Keratinocyte (primary cell): ENCODE measurements at regions not wholly inside any gene's neighbourhood (a gene's known extent, or its start where the extent isn't known, plus 50 kb on each side); places are given as distances from the start of the nearest gene placed in this dataset.

Experiments used
- DNase-seq: peaks from one replicate; pipeline ENCODE4 v3.0.0-alpha.2; 2011; ENCODE audit warnings: low read depth, missing footprints, low spot score
- FAIRE-seq: peaks from 2 replicates; lab custom pipeline; 2011; peaks lifted over from hg19 to GRCh38; lab: Jason Lieb, UNC
- H2AFZ ChIP-seq: 2 replicates; pipeline ENCODE4 v1.6.0; 2012; ENCODE audit warnings: low read length, control low read depth, inconsistent platforms; ENCODE audit not compliant: control insufficient read depth
- H3K27ac ChIP-seq: 2 replicates; pipeline ENCODE4 v1.5.1; 2011; ENCODE audit warnings: low read length; ENCODE audit not compliant: control insufficient read depth, insufficient read depth
- H3K27me3 ChIP-seq: 3 replicates; pipeline ENCODE4 v1.6.0; 2011; ENCODE audit warnings: low read length; ENCODE audit not compliant: control insufficient read depth, insufficient read depth; ENCODE audit errors: extremely low read depth
- H3K36me3 ChIP-seq, 2 experiments: 2 replicates in 1 of 2; 3 replicates in 1 of 2; pipeline ENCODE4 v1.5.1; 2011; ENCODE audit warnings: low read length in 2 of 2, mild to moderate bottlenecking in 1 of 2; ENCODE audit not compliant: control insufficient read depth in 2 of 2, insufficient read depth in 2 of 2; ENCODE audit errors: extremely low read depth in 1 of 2
- H3K4me1 ChIP-seq: 3 replicates; pipeline ENCODE4 v1.5.1; 2011; ENCODE audit warnings: low read length; ENCODE audit not compliant: control insufficient read depth, insufficient read depth; ENCODE audit errors: extremely low read depth
- H3K4me2 ChIP-seq: 3 replicates; pipeline ENCODE4 v1.6.0; 2011; ENCODE audit warnings: low read depth, low read length; ENCODE audit not compliant: control insufficient read depth, insufficient read depth; ENCODE audit errors: extremely low read depth
- H3K4me3 ChIP-seq, 3 experiments: fragments of 200-600 bp in 1 of 3; sonication (generic) in 1 of 3; 2 replicates in 2 of 3; 3 replicates in 1 of 3; pipeline ENCODE4 v1.5.1; 2011 to 2016; ENCODE audit warnings: low read length in 3 of 3, mild to moderate bottlenecking in 3 of 3, control low read depth in 2 of 3, inconsistent platforms in 1 of 3, low read depth in 1 of 3, mixed read lengths in 1 of 3, mixed run types in 1 of 3, moderate library complexity in 1 of 3; ENCODE audit not compliant: control insufficient read depth in 2 of 3, insufficient read depth in 2 of 3; ENCODE audit errors: extremely low read depth in 1 of 3
- H3K79me2 ChIP-seq: 2 replicates; pipeline ENCODE4 v1.6.0; 2012; ENCODE audit warnings: low read length; ENCODE audit not compliant: control insufficient read depth, insufficient read depth
- H3K9ac ChIP-seq: 3 replicates; pipeline ENCODE4 v1.6.0; 2011; ENCODE audit warnings: low read length; ENCODE audit not compliant: control insufficient read depth, insufficient read depth; ENCODE audit errors: extremely low read depth
- H3K9me1 ChIP-seq: 3 replicates; pipeline ENCODE4 v1.6.0; 2011; ENCODE audit warnings: low read length; ENCODE audit not compliant: control insufficient read depth, insufficient read depth; ENCODE audit errors: extremely low read depth
- H3K9me3 ChIP-seq: 2 replicates; pipeline ENCODE4 v1.5.1; 2012; ENCODE audit warnings: low read depth, low read length; ENCODE audit not compliant: control insufficient read depth
- H4K20me1 ChIP-seq: 3 replicates; pipeline ENCODE4 v1.6.0; 2011; ENCODE audit warnings: low read length; ENCODE audit not compliant: control insufficient read depth, insufficient read depth; ENCODE audit errors: extremely low read depth
- EZH2 ChIP-seq: IDR thresholded peaks from one replicate; pipeline ENCODE4 v1.6.1; 2012; ENCODE audit warnings: inconsistent platforms, mild to moderate bottlenecking, low read length, moderate library complexity
- dilution Hi-C: fragments of 300-500 bp; cut with MboI; formaldehyde crosslinking; loops from one replicate; pipeline ENCODE4 v1.7.0; 2020; ENCODE audit warnings: low sequenced_read_pairs; ENCODE audit not compliant: extremely low pct_ligation_motif_present
- TF ChIP-seq, protein P1 (sequence below), 3 experiments: IDR thresholded peaks in 1 of 3; conservative IDR thresholded peaks in 1 of 3; optimal IDR thresholded peaks in 1 of 3; 2 replicates in 2 of 3; 3 replicates in 1 of 3; pipeline versions ENCODE3 to v1.5.1; 2011; ENCODE audit warnings: low read length in 3 of 3, mild to moderate bottlenecking in 3 of 3, moderate library complexity in 2 of 3, control low read depth in 1 of 3, inconsistent platforms in 1 of 3; ENCODE audit not compliant: insufficient read depth in 2 of 3; ENCODE audit errors: extremely low read depth in 1 of 3

DNA sequence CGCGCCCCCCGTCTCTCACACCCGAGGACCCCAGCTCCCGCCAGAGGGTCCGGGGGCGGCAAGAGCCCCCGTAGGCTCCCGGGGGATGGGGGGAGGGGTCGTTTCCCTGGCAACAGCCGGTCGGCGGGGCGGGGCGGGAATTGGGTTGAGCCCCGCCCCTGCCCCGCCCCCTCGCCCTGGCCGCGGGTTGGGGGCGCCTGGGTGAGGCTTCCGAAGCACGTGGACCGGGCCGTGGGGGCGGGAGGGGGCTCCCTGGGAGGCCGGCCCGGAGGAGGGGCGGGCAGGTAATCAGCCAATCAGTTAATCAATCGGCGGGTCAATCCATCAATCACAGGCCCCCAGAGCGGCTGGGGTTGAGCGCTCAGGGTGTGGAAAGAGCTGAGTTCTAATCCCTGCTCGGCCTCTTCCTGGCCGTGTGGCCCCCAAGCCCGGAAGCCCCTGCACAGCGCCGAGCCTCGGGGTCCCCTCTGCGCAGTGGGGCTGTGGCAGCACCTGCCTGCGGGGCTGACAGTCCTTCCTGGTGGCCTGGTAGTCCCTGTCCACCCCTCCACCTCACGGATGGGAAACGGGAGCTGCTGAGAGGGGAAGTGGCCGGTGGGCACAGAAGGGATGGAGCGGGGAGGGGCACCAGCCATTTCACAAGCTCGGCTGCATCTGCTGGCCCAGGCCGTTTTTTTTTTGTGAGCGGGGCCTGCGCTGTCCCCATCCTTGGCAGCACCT lies 174.2 kb upstream of the IER5L start:
- no peaks in the 10 kb centered on the region for H3K27me3 ChIP-seq
- H3K9me3 ChIP-seq = peaks cover 2% of the 10 kb centered on the region
- no peaks in the 10 kb centered on the region for H4K20me1 ChIP-seq
- FAIRE-seq = no peak
- no peaks in the 10 kb centered on the region for H3K4me1 ChIP-seq
- peak overlapping the region; percentile 60 for H3K4me2 ChIP-seq
- no peaks in the 10 kb centered on the region for H3K9me1 ChIP-seq
- no peaks in the 10 kb centered on the region for H3K79me2 ChIP-seq
- dilution Hi-C loops = no loop called here
- TF ChIP-seq, protein P1, sequence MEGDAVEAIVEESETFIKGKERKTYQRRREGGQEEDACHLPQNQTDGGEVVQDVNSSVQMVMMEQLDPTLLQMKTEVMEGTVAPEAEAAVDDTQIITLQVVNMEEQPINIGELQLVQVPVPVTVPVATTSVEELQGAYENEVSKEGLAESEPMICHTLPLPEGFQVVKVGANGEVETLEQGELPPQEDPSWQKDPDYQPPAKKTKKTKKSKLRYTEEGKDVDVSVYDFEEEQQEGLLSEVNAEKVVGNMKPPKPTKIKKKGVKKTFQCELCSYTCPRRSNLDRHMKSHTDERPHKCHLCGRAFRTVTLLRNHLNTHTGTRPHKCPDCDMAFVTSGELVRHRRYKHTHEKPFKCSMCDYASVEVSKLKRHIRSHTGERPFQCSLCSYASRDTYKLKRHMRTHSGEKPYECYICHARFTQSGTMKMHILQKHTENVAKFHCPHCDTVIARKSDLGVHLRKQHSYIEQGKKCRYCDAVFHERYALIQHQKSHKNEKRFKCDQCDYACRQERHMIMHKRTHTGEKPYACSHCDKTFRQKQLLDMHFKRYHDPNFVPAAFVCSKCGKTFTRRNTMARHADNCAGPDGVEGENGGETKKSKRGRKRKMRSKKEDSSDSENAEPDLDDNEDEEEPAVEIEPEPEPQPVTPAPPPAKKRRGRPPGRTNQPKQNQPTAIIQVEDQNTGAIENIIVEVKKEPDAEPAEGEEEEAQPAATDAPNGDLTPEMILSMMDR (optimal IDR thresholded peaks at IDR 0.05 in 1 of 3, IDR thresholded peaks at IDR 0.05 in 1 of 3, conservative IDR thresholded peaks at IDR 0.05 in 1 of 3; ENCODE audit: extremely low read depth in 1 of 3, insufficient read depth in 2 of 3, low read length in 3 of 3) = no peak
- TF ChIP-seq EZH2 = no peak
- no peak overlapping the region for H3K27ac ChIP-seq
- no peak overlapping the region for H3K9ac ChIP-seq
- peak overlapping the region; percentile 49 for H2AFZ ChIP-seq
- DNase-seq = no peak
- peak overlapping the region; percentile 9 to 51 (median 38) for H3K4me3 ChIP-seq
- no peaks in the 10 kb centered on the region for H3K36me3 ChIP-seq

GRCh38 chr9:129351642-129352145 lies 173.6 kb upstream of the IER5L start:
- peak overlapping the region; percentile 22 for H3K9ac ChIP-seq
- H3K9me3 ChIP-seq = peaks cover 2% of the 10 kb centered on the region
- H4K20me1 ChIP-seq = no peaks in the 10 kb centered on the region
- dilution Hi-C loops = no loop called here
- peak overlapping the region; percentile 60 for H3K4me2 ChIP-seq
- no peaks in the 10 kb centered on the region for H3K36me3 ChIP-seq
- peak overlapping the region; percentile 9 to 51 (median 38) for H3K4me3 ChIP-seq
- H3K9me1 ChIP-seq = no peaks in the 10 kb centered on the region
- H2AFZ ChIP-seq = peak overlapping the region; percentile 49
- DNase-seq (no peak), FAIRE-seq (no peak)
- H3K4me1 ChIP-seq = no peaks in the 10 kb centered on the region
- no peaks in the 10 kb centered on the region for H3K27me3 ChIP-seq
- H3K27ac ChIP-seq = no peak overlapping the region
- no peaks in the 10 kb centered on the region for H3K79me2 ChIP-seq
- no peak for TF ChIP-seq EZH2
